Activated CD8-positive, alpha-beta T cell treated with anti-CD3 and anti-CD28 coated beads for 36 hours (primary cell): ENCODE measurements at regions not wholly inside any gene's neighbourhood (a gene's known extent, or its start where the extent isn't known, plus 50 kb on each side); places are given as distances from the start of the nearest gene placed in this dataset.

Experiments used
- ATAC-seq: fragments of 200-7000 bp; cut with Tn5 transposase; one replicate; pipeline ENCODE4 v1.10.0; 2021; ENCODE audit warnings: mild to moderate bottlenecking, moderate library complexity
- CTCF ChIA-PET: fragments of 350-600 bp; sonication (Branson Sonifier 250); formaldehyde crosslinking; loops from one replicate; lab custom pipeline; 2021; ENCODE audit warnings: antibody characterized with exemption; lab: Charles Lee
- POLR2A ChIA-PET: fragments of 350-600 bp; sonication (Branson Sonifier 250); formaldehyde crosslinking; loops from one replicate; lab custom pipeline; 2021; ENCODE audit warnings: antibody characterized with exemption; lab: Charles Lee
- DNase-seq: peaks from one replicate; pipeline ENCODE4 v3.0.0-alpha.2; 2020
- H3K27ac Mint-ChIP-seq: one replicate; pipeline ENCODE4 v1.8.0; 2021; ENCODE audit warnings: mild to moderate bottlenecking, mixed read lengths
- H3K27me3 Mint-ChIP-seq: one replicate; pipeline ENCODE4 v1.8.0; 2021; ENCODE audit warnings: mixed read lengths
- H3K36me3 Mint-ChIP-seq: one replicate; pipeline ENCODE4 v1.8.0; 2021; ENCODE audit warnings: low read depth, mixed read lengths
- H3K4me1 Mint-ChIP-seq: one replicate; pipeline ENCODE4 v1.8.0; 2021; ENCODE audit warnings: low read depth, mixed read lengths
- H3K4me3 Mint-ChIP-seq: one replicate; pipeline ENCODE4 v1.8.0; 2021; ENCODE audit warnings: mild to moderate bottlenecking, moderate library complexity, mixed read lengths
- H3K9me3 Mint-ChIP-seq: one replicate; pipeline ENCODE4 v1.8.0; 2021; ENCODE audit warnings: mixed read lengths
- intact Hi-C: fragments of 100-400 bp; cut with micrococcal nuclease; formaldehyde crosslinking; loops from one replicate; pipeline ENCODE4 v1.10.0; 2022
- TF ChIP-seq, protein P1 (sequence below): fragments of 200-600 bp; IDR thresholded peaks from one replicate; pipeline ENCODE4 v1.8.0; 2022; ENCODE audit warnings: antibody characterized with exemption, mild to moderate bottlenecking

- Mint-ChIP-seq H3K4me1 (no peaks in the 10 kb centered on the region), H3K27me3 (no peaks in the 10 kb centered on the region), H3K36me3 (no peaks in the 10 kb centered on the region), H3K27ac (no peak overlapping the region), H3K9me3 (no peaks in the 10 kb centered on the region), H3K4me3 (no peak overlapping the region)
- ChIA-PET POLR2A (no interaction called here), CTCF (no interaction called here)
- intact Hi-C loops = no loop called here
- DNase-seq = no peak
- TF ChIP-seq, protein P1, sequence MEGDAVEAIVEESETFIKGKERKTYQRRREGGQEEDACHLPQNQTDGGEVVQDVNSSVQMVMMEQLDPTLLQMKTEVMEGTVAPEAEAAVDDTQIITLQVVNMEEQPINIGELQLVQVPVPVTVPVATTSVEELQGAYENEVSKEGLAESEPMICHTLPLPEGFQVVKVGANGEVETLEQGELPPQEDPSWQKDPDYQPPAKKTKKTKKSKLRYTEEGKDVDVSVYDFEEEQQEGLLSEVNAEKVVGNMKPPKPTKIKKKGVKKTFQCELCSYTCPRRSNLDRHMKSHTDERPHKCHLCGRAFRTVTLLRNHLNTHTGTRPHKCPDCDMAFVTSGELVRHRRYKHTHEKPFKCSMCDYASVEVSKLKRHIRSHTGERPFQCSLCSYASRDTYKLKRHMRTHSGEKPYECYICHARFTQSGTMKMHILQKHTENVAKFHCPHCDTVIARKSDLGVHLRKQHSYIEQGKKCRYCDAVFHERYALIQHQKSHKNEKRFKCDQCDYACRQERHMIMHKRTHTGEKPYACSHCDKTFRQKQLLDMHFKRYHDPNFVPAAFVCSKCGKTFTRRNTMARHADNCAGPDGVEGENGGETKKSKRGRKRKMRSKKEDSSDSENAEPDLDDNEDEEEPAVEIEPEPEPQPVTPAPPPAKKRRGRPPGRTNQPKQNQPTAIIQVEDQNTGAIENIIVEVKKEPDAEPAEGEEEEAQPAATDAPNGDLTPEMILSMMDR = no peak
- no peak for ATAC-seq
Observed at GRCh38 chr10:128507066-128507465, 380.8 kb upstream of the MKI67 start.

DNA sequence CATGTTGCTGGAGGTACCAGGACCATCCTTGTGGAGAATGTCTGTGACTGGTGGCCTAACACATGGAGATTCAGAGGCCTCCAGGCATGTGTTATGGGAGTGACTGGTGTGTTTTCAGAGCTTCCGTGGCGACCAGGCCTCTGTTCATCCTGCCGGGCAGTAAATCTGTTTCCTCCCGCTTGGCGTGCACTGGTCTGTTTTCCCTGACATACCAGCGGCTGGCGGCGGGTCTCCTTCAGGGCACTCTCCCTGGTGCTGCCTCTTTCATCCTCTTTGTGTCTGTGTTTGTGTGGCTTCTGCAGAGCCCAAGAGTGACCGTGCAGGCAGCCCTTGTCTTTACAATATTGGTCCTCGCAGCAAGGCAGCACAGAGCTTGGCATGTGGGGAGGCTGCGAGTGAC, 385.1 kb upstream of the MKI67 start:
- CTCF ChIA-PET = no interaction called here
- Mint-ChIP-seq H3K4me3 (no peak overlapping the region), H3K4me1 (no peaks in the 10 kb centered on the region), H3K27me3 (no peaks in the 10 kb centered on the region), H3K9me3 (no peaks in the 10 kb centered on the region), H3K27ac (no peak overlapping the region), H3K36me3 (no peaks in the 10 kb centered on the region)
- TF ChIP-seq, protein P1 = no peak
- intact Hi-C loops = no loop called here
- ATAC-seq = no peak
- POLR2A ChIA-PET = no interaction called here
- no peak for DNase-seq

GRCh38 chr10:128512767-128513166, 386.5 kb upstream of the MKI67 start:
- Mint-ChIP-seq H3K4me1 (no peaks in the 10 kb centered on the region), H3K9me3 (no peaks in the 10 kb centered on the region), H3K36me3 (no peaks in the 10 kb centered on the region), H3K27ac (no peak overlapping the region), H3K4me3 (no peak overlapping the region), H3K27me3 (no peaks in the 10 kb centered on the region)
- CTCF ChIA-PET = interaction anchor here (0.8 kb wide), 1 partner anchor 18 kb away, joined by 3 read pairs; no protein-coding TSS in a partner anchor
- intact Hi-C loops = no loop called here
- DNase-seq (no peak), ATAC-seq (no peak)
- TF ChIP-seq, protein P1 = no peak
- POLR2A ChIA-PET = no interaction called here

DNA sequence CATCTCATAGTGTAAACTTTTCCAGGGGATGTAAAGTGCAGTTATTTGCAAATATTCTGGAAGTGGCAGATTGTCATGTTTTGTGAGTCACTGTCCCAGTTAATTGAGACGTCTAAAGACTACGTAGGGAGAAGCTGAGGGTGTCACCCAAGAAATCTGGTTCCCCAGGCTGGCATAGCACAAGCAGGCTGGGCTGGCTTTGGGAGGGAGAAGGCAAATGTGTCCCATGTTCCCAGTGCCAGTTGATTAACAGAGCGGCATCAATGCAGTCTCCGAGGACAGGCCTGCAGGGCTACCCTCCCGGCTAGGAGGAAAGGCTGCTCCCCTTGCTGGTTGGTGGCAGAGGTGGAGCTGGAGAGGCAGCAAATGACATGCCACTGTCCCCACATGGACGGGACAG, 388.3 kb upstream of the MKI67 start:
- no peaks in the 10 kb centered on the region for H3K9me3 Mint-ChIP-seq
- intact Hi-C loops = no loop called here
- no peak for ATAC-seq
- no peak for DNase-seq
- H3K4me3 Mint-ChIP-seq = no peak overlapping the region
- no peaks in the 10 kb centered on the region for H3K27me3 Mint-ChIP-seq
- ChIA-PET POLR2A (no interaction called here), CTCF (no interaction called here)
- H3K4me1 Mint-ChIP-seq = no peaks in the 10 kb centered on the region
- no peak overlapping the region for H3K27ac Mint-ChIP-seq
- TF ChIP-seq, protein P1 = no peak
- H3K36me3 Mint-ChIP-seq = no peaks in the 10 kb centered on the region

DNA sequence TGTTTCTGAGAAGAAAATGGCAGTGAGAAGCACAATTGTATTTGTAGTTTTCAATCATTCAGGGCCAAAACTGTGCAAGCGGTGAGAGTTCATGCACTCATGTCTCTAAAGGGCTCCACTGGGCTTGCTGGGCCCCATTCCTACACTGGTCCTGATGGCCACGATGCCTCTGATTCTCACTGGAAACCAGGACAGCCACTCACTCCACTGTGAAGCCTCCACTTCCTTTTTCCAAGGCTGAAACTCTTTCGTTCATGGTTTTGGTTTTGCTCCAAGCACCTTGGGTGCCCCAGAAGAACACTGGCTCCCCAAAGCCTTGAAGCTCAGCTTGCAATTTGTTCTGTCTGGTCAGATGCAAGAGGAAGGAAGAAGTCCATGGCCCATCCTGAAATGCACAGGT, 390.0 kb upstream of the MKI67 start:
- intact Hi-C loops = no loop called here
- H3K4me3 Mint-ChIP-seq = no peak overlapping the region
- CTCF ChIA-PET = no interaction called here
- TF ChIP-seq, protein P1 = no peak
- ATAC-seq (no peak), DNase-seq (no peak)
- no peaks in the 10 kb centered on the region for H3K4me1 Mint-ChIP-seq
- POLR2A ChIA-PET = interaction anchor here (0.6 kb wide), 1 partner anchor 171 kb away, joined by 3 read pairs; no protein-coding TSS in a partner anchor
- no peaks in the 10 kb centered on the region for H3K36me3 Mint-ChIP-seq
- H3K27me3 Mint-ChIP-seq = no peaks in the 10 kb centered on the region
- no peaks in the 10 kb centered on the region for H3K9me3 Mint-ChIP-seq
- no peak overlapping the region for H3K27ac Mint-ChIP-seq
